LNCaP clone FGC (cell line): ENCODE measurements at regions not wholly inside any gene's neighbourhood (a gene's known extent, or its start where the extent isn't known, plus 50 kb on each side); places are given as distances from the start of the nearest gene placed in this dataset.

Experiments used
- DNase-seq: peaks from one replicate; pipeline ENCODE4 v3.0.0-alpha.2; 2011; ENCODE audit warnings: low read depth
- H3K4me3 ChIP-seq: 2 replicates; pipeline ENCODE4 v1.5.1; 2011; ENCODE audit warnings: mild to moderate bottlenecking, low read depth, low read length, control low read depth
- TF ChIP-seq, protein P1 (sequence below): IDR thresholded peaks from 2 replicates; pipeline ENCODE4 v1.5.1; 2012; ENCODE audit warnings: mild to moderate bottlenecking; ENCODE audit not compliant: control insufficient read depth, insufficient read depth; ENCODE audit errors: extremely low read depth

GRCh38 chrX:131918839-131919238, 104.3 kb upstream of the STK26 start:
- no peak overlapping the region for H3K4me3 ChIP-seq
- TF ChIP-seq, protein P1, sequence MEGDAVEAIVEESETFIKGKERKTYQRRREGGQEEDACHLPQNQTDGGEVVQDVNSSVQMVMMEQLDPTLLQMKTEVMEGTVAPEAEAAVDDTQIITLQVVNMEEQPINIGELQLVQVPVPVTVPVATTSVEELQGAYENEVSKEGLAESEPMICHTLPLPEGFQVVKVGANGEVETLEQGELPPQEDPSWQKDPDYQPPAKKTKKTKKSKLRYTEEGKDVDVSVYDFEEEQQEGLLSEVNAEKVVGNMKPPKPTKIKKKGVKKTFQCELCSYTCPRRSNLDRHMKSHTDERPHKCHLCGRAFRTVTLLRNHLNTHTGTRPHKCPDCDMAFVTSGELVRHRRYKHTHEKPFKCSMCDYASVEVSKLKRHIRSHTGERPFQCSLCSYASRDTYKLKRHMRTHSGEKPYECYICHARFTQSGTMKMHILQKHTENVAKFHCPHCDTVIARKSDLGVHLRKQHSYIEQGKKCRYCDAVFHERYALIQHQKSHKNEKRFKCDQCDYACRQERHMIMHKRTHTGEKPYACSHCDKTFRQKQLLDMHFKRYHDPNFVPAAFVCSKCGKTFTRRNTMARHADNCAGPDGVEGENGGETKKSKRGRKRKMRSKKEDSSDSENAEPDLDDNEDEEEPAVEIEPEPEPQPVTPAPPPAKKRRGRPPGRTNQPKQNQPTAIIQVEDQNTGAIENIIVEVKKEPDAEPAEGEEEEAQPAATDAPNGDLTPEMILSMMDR, result no peak
- DNase-seq, result no peak

GRCh38 chrX:131923614-131924250, 99.4 kb upstream of the STK26 start:
- TF ChIP-seq, protein P1, result no peak
- no peak for DNase-seq
- no peak overlapping the region for H3K4me3 ChIP-seq

DNA sequence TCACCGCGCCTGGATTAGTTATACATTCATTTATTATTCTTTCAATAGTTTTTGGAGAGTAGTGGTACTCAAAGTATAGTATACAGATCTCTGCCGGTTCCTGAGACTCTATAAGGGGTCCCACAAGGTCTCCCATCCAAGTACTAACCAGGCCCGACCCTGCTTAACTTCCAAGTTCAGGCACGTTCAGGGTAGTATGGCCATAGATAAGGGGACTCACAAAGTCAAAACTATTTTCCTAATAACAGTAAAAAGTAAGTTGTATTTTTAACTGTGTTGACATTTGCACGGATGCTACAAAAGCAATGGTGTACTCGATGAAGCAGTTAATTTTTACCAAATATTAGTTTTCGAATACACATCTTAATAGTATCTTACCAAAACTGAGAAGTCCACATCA, 84.4 kb upstream of the STK26 start:
- H3K4me3 ChIP-seq, result no peak overlapping the region
- TF ChIP-seq, protein P1, result no peak
- no peak for DNase-seq

GRCh38 chrX:131942034-131942433, 81.1 kb upstream of the STK26 start:
- no peak overlapping the region for H3K4me3 ChIP-seq
- no peak for DNase-seq
- TF ChIP-seq, protein P1, result no peak

DNA sequence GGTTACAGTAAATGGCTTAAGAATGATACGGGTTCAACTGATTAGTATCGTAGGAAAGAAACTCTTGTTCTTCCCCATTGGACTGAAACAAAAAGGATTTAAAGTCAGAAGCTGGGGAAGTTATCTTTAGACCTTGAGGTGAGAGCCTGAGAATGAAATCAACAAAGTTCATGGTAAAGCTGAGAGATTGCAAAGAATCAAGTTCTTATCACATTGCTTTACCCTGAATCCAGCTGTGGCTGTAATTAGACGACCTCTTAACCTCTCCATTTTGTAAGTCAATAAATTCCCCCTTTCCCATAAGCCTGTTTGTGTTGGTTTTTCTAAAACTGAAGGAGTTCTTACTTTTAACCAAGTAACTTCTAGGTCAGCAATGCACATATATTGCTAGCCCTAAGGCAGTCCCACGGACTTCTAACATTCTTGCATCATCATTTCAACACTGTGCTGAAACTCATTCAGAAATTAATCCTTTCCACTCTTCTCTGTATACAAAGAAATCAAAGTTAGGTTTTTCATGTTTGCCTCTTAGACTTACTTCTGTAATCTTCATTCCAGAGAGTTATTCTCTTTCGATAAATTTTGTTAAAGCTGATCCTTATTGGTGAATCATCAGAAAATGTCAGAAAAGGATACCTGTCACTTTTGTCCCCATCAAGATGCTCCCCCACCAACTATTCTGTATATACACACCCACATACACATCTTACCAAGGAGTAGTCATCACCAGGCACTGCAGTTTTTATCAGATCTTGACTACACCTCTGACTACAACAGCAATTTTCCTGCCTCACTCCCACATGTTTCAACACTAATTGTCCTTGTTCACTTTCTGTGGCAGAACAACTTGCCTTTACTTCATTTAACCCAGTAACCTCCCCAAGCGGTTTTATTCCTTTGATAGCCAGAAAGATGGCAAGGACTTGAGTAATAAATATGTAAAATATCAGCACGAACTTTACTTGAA, 77.9 kb upstream of the STK26 start:
- TF ChIP-seq, protein P1, result no peak
- H3K4me3 ChIP-seq, result no peak overlapping the region

DNA sequence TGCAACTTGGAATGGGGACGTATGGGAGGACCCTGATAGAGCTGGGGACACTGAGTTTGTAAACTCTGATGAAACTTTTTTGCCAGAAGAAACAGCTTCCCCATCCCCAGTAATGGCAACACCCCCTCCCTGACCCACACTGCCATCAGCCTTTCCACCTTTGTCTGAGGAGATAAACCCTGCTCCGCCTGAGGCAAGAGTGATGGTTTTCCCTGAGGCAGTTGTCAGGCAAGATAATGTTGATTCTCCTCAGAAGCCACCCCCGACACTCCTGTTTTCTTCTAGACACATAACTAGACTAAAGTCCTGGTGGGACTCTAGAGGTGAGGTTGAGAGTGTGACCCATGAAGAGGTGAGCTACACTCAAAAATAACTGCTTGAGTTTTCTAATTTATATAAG, 71.9 kb upstream of the STK26 start:
- TF ChIP-seq, protein P1, result no peak
- no peak overlapping the region for H3K4me3 ChIP-seq
- DNase-seq, result no peak

More for the DNA sequence above, 77.9 kb upstream of the STK26 start:
- DNase-seq, result no peak
